Ishikawa (cell line): ENCODE measurements at regions not wholly inside any gene's neighbourhood (a gene's known extent, or its start where the extent isn't known, plus 50 kb on each side); places are given as distances from the start of the nearest gene placed in this dataset.

Experiments used
- CEBPB ChIP-seq: IDR thresholded peaks from 2 replicates; pipeline ENCODE4 v1.6.1; 2012
- CREB1 ChIP-seq: IDR thresholded peaks from 2 replicates; pipeline ENCODE4 v1.6.1; 2012; ENCODE audit warnings: low read depth
- EGR1 ChIP-seq: IDR thresholded peaks from 2 replicates; pipeline ENCODE4 v1.6.1; 2012
- FOXM1 ChIP-seq: IDR thresholded peaks from 2 replicates; pipeline ENCODE4 v1.6.1; 2012; ENCODE audit warnings: low read depth, borderline replicate concordance
- MAX ChIP-seq: IDR thresholded peaks from 2 replicates; pipeline ENCODE4 v1.6.1; 2012
- NFIC ChIP-seq: IDR thresholded peaks from 2 replicates; pipeline ENCODE4 v1.6.1; 2012
- RAD21 ChIP-seq: IDR thresholded peaks from 2 replicates; pipeline ENCODE4 v1.6.1; 2012; ENCODE audit warnings: low read depth
- REST ChIP-seq: IDR thresholded peaks from 2 replicates; pipeline ENCODE4 v1.6.1; 2012; ENCODE audit warnings: low read depth, mild to moderate bottlenecking
- TAF1 ChIP-seq: IDR thresholded peaks from 2 replicates; pipeline ENCODE4 v1.6.1; 2012; ENCODE audit warnings: low read depth, mild to moderate bottlenecking
- TCF12 ChIP-seq: IDR thresholded peaks from 2 replicates; pipeline ENCODE4 v1.6.1; 2012; ENCODE audit warnings: low read depth
- TEAD4 ChIP-seq: IDR thresholded peaks from 2 replicates; pipeline ENCODE4 v1.6.1; 2012
- YY1 ChIP-seq: IDR thresholded peaks from 2 replicates; pipeline ENCODE4 v1.6.1; 2012; ENCODE audit warnings: low read depth
- ZBTB7A ChIP-seq: IDR thresholded peaks from 2 replicates; pipeline ENCODE4 v1.6.1; 2012; ENCODE audit warnings: low read depth
- TF ChIP-seq, protein P1 (sequence below): IDR thresholded peaks from 2 replicates; pipeline ENCODE4 v1.6.1; 2012

DNA sequence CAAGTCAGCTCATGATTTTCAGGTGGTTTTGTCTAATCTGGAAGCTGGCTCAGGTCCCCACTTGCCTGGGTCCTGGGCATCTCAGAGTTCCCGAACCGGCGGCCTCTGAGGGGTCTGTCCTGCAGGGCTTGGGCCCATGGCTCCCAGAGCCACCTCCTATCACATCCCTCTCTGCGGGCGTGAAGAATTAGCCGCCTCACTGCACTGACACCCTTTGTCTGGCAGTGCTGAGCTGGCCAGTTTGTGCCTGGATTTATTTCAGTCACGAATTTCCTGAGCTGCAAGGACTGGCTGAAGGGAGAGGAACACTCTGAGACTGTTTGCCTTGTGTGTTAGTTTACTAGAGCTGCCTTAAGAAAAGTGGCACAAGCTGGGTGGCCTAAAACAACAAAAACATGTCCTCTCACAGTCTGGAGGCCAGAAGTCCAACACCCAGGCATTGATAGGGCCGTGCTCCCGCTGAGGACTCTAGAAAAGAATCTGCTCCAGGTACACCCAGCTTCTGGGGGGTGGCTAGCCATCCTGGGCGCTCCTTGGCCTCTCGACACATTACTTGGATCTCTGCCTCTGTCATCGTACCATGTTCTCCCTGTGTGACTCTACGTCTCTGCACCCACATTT lies 217.5 kb upstream of the DYNLRB2 start:
- TF ChIP-seq NFIC (no peak), FOXM1 (no peak), MAX (no peak), ZBTB7A (no peak), CREB1 (no peak), TEAD4 (no peak), CEBPB (no peak), TCF12 (no peak)
- TF ChIP-seq, protein P1, sequence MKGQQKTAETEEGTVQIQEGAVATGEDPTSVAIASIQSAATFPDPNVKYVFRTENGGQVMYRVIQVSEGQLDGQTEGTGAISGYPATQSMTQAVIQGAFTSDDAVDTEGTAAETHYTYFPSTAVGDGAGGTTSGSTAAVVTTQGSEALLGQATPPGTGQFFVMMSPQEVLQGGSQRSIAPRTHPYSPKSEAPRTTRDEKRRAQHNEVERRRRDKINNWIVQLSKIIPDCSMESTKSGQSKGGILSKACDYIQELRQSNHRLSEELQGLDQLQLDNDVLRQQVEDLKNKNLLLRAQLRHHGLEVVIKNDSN: no peak

DNA sequence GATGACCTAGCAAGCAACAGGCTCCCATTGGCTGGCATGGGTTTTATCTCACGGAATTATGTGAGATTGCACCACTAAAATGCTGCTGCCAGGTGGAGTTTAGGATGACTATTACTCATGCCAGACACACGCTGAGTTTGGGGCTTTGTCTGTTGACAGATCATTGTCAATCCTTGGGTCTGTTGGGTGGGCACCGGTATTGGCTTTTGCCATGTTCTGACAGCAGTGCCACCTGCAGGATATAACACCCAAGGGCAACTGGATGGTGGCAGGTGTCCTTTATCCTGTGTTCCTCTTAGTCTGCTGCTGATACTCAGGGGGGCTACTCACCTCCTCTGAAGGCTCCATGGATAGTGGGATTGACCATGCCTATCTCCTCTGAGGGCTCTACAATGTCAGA lies 221.6 kb upstream of the DYNLRB2 start:
- no peak for TF ChIP-seq FOXM1
- no peak for TF ChIP-seq EGR1
- TF ChIP-seq TAF1: no peak
- no peak for TF ChIP-seq CREB1
- TF ChIP-seq REST: no peak
- TF ChIP-seq, protein P1: no peak
- no peak for TF ChIP-seq YY1
- TF ChIP-seq RAD21: no peak
- TF ChIP-seq TCF12: no peak

GRCh38 chr16:80318107-80318506 lies 222.7 kb upstream of the DYNLRB2 start:
- TF ChIP-seq RAD21 (no peak), MAX (no peak), ZBTB7A (no peak), TCF12 (no peak), REST (no peak), TAF1 (no peak), NFIC (no peak), CREB1 (no peak), FOXM1 (no peak), CEBPB (no peak)
- TF ChIP-seq, protein P1: no peak

GRCh38 chr16:80317599-80318037 lies 223.2 kb upstream of the DYNLRB2 start:
- TF ChIP-seq NFIC (no peak), CEBPB (no peak), EGR1 (no peak), TAF1 (no peak), MAX (no peak), REST (no peak)

DNA sequence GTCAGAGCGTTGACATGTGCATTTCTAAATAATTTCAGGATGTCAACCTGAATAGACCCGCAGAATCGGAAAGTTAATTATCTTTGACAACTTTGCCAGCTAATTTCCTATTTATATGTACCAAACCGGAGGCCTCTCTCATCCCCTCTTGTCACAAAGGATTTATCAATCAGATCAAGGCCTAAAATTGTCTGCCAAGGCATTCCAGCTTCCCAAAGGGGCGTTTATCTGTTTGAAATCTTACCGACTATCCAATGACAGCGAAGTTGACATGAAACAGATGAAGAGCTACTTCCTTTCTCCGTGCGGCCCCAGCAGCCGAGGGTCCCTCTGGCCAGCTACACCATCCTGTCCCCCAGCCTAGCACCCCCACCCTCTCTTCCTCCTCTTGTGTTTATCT lies 223.7 kb upstream of the DYNLRB2 start:
- TF ChIP-seq CEBPB (no peak), FOXM1 (no peak), YY1 (no peak), NFIC (no peak), MAX (no peak), TEAD4 (no peak)
